AML-193 (cell line): ENCODE measurements at regions not wholly inside any gene's neighbourhood (a gene's known extent, or its start where the extent isn't known, plus 50 kb on each side); places are given as distances from the start of the nearest gene placed in this dataset.

ENCODE experiments used
- DNase-seq, 2 experiments: peaks; one replicate each; lab custom pipeline; 2025; lab: John Stamatoyannopoulos, UW

DNA sequence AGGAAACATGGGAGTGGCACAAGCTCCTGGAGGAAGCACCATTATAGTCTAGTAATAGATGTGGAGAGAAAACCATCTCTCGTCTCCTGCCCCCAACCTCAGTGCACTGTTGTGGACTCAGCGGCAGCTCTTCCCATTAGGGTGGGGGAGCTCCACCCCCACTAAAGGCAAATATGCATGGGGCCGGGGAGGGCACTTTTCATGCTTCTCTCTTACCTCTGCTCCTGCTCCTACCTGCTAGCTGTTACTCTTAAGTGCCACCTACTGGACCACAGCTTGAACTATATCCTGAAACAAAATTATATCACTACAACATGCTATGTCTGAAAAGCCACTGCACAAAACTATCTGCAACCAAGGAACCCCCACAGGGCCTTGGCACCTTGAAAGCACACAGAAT lies 112.6 kb upstream of the DACH1 start:
- peak; percentile 55 to 62 for DNase-seq

DNA sequence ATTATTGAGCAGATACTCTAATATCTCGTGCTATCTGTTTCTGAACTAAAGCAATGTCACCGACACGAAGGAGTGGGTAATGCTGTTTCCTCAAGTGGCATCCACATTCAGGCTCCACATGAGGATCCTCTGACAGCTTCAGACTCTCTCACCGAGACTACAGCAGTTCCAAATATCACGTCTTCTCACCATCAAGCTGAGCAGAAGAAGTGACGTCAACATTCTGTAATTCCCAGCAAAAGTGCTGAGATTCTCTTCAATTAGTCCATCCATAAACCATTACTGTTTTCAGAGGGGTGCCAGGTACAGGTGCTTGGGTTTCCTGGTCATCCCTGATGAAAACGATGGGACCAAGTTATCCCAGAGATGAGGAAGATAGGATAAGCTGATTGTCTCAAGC lies 110.0 kb upstream of the DACH1 start:
- DNase-seq, result no peak

DNA sequence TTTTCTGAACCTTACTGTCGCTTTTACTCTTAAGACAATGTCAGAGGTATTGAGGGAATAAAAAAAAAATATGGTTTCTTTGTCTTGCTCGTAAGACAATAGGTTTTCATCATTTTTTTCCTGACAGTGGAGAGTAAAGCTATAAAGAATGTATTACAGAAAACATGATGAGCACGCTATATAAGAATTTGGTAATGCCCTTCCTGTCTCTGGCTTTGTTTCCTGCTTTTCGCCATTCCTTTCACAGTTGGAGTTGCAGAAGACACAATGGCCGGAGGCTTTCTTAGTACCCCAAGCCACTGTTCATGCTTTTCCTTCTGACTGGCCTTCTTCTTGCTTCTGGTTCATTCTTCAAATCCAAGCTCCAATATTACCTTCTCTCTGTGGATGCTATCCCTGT lies 101.0 kb upstream of the DACH1 start:
- no peak for DNase-seq

DNA sequence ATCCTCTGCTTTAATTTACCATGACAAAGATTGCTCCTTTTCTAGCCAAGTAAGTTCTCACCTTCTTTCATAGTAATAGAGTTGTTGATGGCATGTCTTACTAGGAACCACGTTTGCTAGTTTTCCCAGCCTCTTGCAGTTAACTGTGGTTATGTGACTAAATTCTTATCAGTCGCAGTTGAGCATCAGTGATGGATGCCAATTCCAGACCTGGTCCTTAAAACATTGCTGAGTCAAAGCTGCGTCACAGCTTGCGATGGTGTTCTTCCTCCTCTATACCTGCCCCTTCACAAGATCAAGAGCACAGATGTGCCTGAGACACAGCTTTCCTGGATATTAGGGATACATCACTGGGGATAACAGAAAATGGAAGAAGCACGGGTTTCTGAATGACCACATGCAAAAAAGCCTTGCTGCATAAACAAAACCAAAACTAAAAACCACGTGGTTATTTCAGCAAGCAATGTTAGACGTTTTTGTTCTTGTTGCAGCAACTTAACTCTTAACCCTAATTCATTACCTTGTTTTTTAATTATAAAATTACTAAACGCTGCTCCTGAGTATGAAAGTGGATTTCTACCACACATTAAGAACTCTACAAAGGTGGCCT lies 97.6 kb upstream of the DACH1 start:
- DNase-seq, result no peak

DNA sequence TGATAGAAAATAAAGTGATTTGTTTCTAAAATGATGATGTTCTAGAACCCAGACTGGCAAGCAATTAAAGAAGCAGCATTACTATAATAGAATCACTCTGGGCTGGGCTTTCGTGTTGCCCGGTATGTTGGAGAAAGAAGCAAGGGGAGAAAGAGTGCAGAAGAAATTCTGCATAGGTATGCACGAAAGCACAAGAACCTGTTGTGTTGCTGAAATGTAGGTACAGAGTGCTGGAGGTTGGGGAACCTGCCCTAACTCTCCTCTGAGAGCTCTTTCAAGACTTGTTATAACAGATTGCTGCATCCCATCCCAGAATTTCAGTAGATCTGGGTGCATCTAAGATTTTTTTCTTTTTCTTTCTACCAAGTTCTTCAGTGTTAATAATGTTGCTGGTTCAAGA lies 95.7 kb upstream of the DACH1 start:
- DNase-seq, result no peak

DNA sequence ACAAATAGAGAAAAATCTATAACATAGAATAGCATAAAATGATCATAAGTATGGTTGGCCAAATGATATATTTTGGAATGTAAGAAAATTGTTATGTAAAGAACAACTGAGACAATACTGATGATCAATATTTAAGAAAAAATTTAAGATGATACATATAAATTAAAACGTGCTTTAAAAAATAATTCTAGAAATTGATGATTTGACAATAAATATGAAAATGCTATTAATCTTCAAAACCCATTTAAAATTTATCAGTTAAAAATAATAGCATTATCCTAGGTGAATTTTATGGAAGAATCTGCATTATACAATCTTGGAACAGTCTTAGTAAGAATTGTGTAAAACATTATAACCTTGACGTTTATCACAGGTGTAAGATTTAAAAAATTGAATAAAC lies 95.1 kb upstream of the DACH1 start:
- no peak for DNase-seq

DNA sequence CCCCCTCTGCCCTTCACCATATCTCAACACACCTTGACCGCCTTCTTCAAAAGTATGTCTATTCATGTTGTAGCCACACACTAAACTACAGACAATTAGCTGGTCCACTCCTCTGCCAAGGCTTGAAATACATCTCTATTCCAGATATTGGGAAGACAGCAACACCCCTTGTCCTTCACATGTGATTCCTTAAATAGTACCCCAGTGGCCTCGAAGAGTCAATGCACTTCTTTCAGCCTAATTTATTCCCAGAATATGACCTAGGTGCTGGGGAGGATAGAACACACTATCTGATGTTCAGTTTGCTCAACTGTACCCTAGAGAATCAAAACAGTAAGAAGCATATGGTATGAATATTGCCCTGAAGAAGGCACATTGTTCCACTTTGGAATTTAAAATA lies 82.4 kb upstream of the DACH1 start:
- no peak for DNase-seq

DNA sequence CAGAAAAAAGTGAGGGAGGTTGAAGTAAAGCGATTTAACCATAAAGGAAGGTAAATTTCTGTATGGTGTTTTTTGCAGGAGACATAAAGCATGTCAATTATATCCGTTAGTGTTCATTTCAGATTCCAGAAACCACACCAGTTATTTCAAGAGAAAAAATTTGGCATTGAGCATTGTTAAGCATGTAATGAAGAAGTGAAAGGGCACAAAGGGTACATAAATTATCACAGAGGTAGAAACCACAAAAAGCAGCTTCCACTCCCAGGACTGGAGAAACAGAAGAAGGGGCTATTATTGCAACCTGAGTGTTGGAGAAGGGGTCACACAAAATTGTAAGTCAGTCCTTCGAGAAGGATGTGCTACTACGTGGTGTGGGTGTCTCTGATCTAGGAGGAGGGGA lies 72.2 kb upstream of the DACH1 start:
- DNase-seq, result no peak

DNA sequence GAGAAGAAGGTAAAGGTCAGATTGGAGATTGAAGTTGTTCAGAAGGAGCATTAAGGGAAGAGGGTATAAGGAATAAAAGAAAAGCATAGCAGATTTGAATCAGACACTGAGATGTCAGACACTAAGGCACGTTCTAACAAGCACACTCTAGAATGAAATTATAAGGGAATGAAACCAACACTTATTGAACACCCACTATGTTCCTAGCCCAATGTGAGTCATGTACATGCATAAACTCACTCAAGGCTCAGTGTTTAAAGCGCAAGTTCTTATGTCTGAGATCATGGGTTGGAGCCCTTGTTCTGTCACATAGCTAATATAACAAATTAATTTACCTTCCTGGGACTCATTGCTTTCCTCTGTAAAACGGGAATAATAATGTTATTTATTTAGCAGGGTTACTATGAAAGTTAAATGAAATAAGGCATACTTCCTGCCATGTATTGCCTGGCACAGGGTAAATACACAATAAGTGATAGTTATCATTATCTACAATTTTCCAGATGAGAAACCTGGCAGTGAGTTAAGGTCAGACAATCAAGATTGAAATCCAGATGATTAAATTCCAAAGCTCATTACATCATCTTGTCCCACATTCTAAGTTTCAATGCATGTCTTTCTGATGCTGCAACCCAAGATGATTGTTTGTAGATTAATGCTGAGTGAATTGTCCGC lies 68.3 kb upstream of the DACH1 start:
- no peak for DNase-seq

DNA sequence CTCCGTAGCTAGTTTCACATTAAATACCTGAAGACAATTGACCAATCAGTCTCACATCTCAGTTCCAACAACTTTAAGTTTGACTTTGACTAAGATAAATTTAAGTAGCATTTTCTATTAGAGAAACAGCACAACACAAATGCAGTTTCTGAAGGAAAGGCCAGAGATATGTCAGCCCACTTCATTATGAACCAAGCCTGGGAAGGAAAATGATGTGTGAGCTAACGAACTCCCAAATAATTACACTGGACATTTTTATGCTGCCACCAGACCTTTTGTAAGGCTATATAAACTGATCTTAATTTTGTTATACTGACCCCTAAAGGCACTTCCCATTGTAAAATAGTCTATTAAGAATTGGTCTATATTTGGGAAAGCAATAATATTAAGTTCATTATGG lies 57.9 kb upstream of the DACH1 start:
- DNase-seq, result no peak

DNA sequence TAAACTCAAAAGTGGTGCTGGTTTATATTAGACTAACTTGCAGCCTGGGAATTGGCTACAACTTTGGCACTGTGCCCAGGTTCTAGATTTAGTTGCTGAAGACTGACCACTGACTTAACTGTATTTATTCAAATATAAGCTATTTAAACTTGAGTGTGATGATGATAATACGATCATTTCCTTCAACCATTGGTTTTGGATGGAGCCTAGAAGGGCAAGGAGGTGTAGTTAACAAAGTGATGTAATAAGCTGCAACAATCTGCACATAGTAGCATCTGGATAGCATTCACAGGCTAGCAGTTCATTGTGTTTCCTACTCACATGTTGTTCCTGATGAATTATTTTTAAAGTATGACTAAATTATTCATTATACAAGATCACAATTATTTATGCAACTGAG lies 55.2 kb upstream of the DACH1 start:
- no peak for DNase-seq
